ENCODE measurements at regions not wholly inside any gene's neighbourhood (a gene's known extent, or its start where the extent isn't known, plus 50 kb on each side); places are given as distances from the start of the nearest gene placed in this dataset.
A peak's percentile ranks its signal among the peaks of the same experiment; 100 is the strongest.

- DNase-seq (ENCODE audit: low spot score), result peak; percentile 57
- intact Hi-C loops (cut with DNase I), result no loop called here
Observed at GRCh38 chr20:59376109-59376841, 75.9 kb downstream of the EDN3 start.

GRCh38 chr20:59376998-59377397 lies 76.6 kb downstream of the EDN3 start:
- intact Hi-C loops (cut with DNase I), result no loop called here
- DNase-seq (ENCODE audit: low spot score), result no peak

- intact Hi-C loops (cut with DNase I), result no loop called here
- DNase-seq (ENCODE audit: low spot score), result no peak
Observed at GRCh38 chr20:59377842-59378241, 77.4 kb downstream of the EDN3 start.

- DNase-seq (ENCODE audit: low spot score), result no peak
- intact Hi-C loops (cut with DNase I), result no loop called here
Observed at GRCh38 chr20:59378396-59378795, 78.0 kb downstream of the EDN3 start.

- intact Hi-C loops (cut with DNase I), result no loop called here
- no peak for DNase-seq (ENCODE audit: low spot score)
Observed at GRCh38 chr20:59378966-59379365, 78.6 kb downstream of the EDN3 start.

GRCh38 chr20:59381689-59382088 lies 81.3 kb downstream of the EDN3 start:
- intact Hi-C loops (cut with DNase I), result no loop called here
- no peak for DNase-seq (ENCODE audit: low spot score)

- intact Hi-C loops (cut with DNase I), result no loop called here
- DNase-seq (ENCODE audit: low spot score), result no peak
Observed at GRCh38 chr20:59382157-59382725, 81.8 kb downstream of the EDN3 start.

GRCh38 chr20:59382907-59383306 lies 82.5 kb downstream of the EDN3 start:
- DNase-seq (ENCODE audit: low spot score), result no peak
- intact Hi-C loops (cut with DNase I), result no loop called here

GRCh38 chr20:59385038-59385437 lies 84.6 kb downstream of the EDN3 start:
- DNase-seq (ENCODE audit: low spot score), result no peak
- intact Hi-C loops (cut with DNase I), result no loop called here

- intact Hi-C loops (cut with DNase I), result no loop called here
- DNase-seq (ENCODE audit: low spot score), result no peak
Observed at GRCh38 chr20:59385480-59385879, 85.1 kb downstream of the EDN3 start.

GRCh38 chr20:59386809-59387208 lies 86.4 kb downstream of the EDN3 start:
- no peak for DNase-seq (ENCODE audit: low spot score)
- intact Hi-C loops (cut with DNase I), result no loop called here

GRCh38 chr20:59387891-59388290 lies 87.5 kb downstream of the EDN3 start:
- no peak for DNase-seq (ENCODE audit: low spot score)
- intact Hi-C loops (cut with DNase I), result no loop called here

- no peak for DNase-seq (ENCODE audit: low spot score)
- intact Hi-C loops (cut with DNase I), result no loop called here
Observed at GRCh38 chr20:59388402-59388801, 88.0 kb downstream of the EDN3 start.

- DNase-seq (ENCODE audit: low spot score), result no peak
- intact Hi-C loops (cut with DNase I), result no loop called here
Observed at GRCh38 chr20:59390437-59390836, 90.0 kb downstream of the EDN3 start.

GRCh38 chr20:59391975-59392374 lies 91.6 kb downstream of the EDN3 start:
- no peak for DNase-seq (ENCODE audit: low spot score)
- intact Hi-C loops (cut with DNase I), result no loop called here

GRCh38 chr20:59392736-59393135 lies 92.3 kb downstream of the EDN3 start:
- intact Hi-C loops (cut with DNase I), result no loop called here

GRCh38 chr20:59393142-59393541 lies 92.7 kb downstream of the EDN3 start:
- intact Hi-C loops (cut with DNase I), result no loop called here
- DNase-seq (ENCODE audit: low spot score), result no peak

More at GRCh38 chr20:59392736-59393135, 92.3 kb downstream of the EDN3 start:
- DNase-seq (ENCODE audit: low spot score), result no peak

- peak; percentile 3 for DNase-seq (ENCODE audit: low spot score)
- intact Hi-C loops (cut with DNase I), result no loop called here
Observed at GRCh38 chr20:59395729-59396128, 95.3 kb downstream of the EDN3 start.

- DNase-seq (ENCODE audit: low spot score), result no peak
- intact Hi-C loops (cut with DNase I), result no loop called here
Observed at GRCh38 chr20:59398537-59399205, 98.3 kb downstream of the EDN3 start.

GRCh38 chr20:59399426-59400099 lies 99.2 kb downstream of the EDN3 start:
- DNase-seq (ENCODE audit: low spot score), result no peak
- intact Hi-C loops (cut with DNase I), result loop anchor here (5.0 to 10.0 kb wide), 2 partner anchors 335 to 532 kb away; no protein-coding TSS in a partner anchor

All from cardiac septum (tissue), 1 donor.